WTC11 (cell line): ENCODE measurements at regions not wholly inside any gene's neighbourhood (a gene's known extent, or its start where the extent isn't known, plus 50 kb on each side); places are given as distances from the start of the nearest gene placed in this dataset.

ENCODE experiments used
- ATAC-seq: fragments of 200-7000 bp; cut with Tn5 transposase; 2 replicates; pipeline ENCODE4 v1.10.0; 2021; ENCODE audit warnings: mild to moderate bottlenecking, moderate library complexity
- CTCF ChIA-PET: fragments of 300-600 bp; sonication (Branson Sonifier 250); formaldehyde crosslinking; loops from one replicate; lab custom pipeline; 2021; ENCODE audit warnings: antibody characterized with exemption; lab: Charles Lee
- POLR2A ChIA-PET: fragments of 350-600 bp; sonication (Branson Sonifier 250); formaldehyde crosslinking; loops from one replicate; lab custom pipeline; 2021; ENCODE audit warnings: antibody characterized with exemption; lab: Charles Lee
- DNase-seq: peaks from one replicate; pipeline ENCODE4 v3.0.0; 2021; ENCODE audit warnings: low spot score
- H3K27ac Mint-ChIP-seq: 2 replicates; pipeline ENCODE4 v1.8.0; 2021; ENCODE audit warnings: mixed read lengths
- H3K27me3 Mint-ChIP-seq: 2 replicates; pipeline ENCODE4 v1.8.0; 2021; ENCODE audit warnings: low read depth, mild to moderate bottlenecking, moderate library complexity, mixed read lengths
- H3K36me3 Mint-ChIP-seq: 2 replicates; pipeline ENCODE4 v1.8.0; 2021; ENCODE audit warnings: mixed read lengths
- H3K4me1 Mint-ChIP-seq: 2 replicates; pipeline ENCODE4 v1.8.0; 2022; ENCODE audit warnings: mixed read lengths
- H3K4me3 Mint-ChIP-seq: 2 replicates; pipeline ENCODE4 v1.8.0; 2021; ENCODE audit warnings: mild to moderate bottlenecking, moderate library complexity, mixed read lengths
- H3K9me3 Mint-ChIP-seq: 2 replicates; pipeline ENCODE4 v1.8.0; 2021; ENCODE audit warnings: mixed read lengths
- ATF1 ChIP-seq: sonication (generic); formaldehyde crosslinking; IDR thresholded peaks from 2 replicates; pipeline ENCODE4 v1.8.1; 2023; ENCODE audit warnings: mild to moderate bottlenecking, moderate library complexity, missing genetic modification reagents
- CBFB ChIP-seq: sonication (generic); formaldehyde crosslinking; IDR thresholded peaks from 2 replicates; pipeline ENCODE4 v1.8.1; 2022; ENCODE audit warnings: mild to moderate bottlenecking, low read depth, missing genetic modification reagents
- CREB1 ChIP-seq: sonication (generic); formaldehyde crosslinking; IDR thresholded peaks from 2 replicates; pipeline ENCODE4 v1.8.0; 2023; ENCODE audit warnings: mild to moderate bottlenecking, missing genetic modification reagents
- CREM ChIP-seq: sonication (generic); formaldehyde crosslinking; IDR thresholded peaks from 2 replicates; pipeline ENCODE4 v1.8.1; 2022; ENCODE audit warnings: mild to moderate bottlenecking, missing genetic modification reagents, moderate library complexity
- JAZF1 ChIP-seq: fragments of 250-450 bp; sonication (Bioruptor Pico); IDR thresholded peaks from 2 replicates; pipeline ENCODE4 v1.9.0; 2021; ENCODE audit warnings: moderate library complexity, mild to moderate bottlenecking, inconsistent platforms
- KAT7 ChIP-seq: sonication (generic); formaldehyde crosslinking; IDR thresholded peaks from 2 replicates; pipeline ENCODE4 v1.8.1; 2023; ENCODE audit warnings: missing genetic modification reagents, mild to moderate bottlenecking, borderline replicate concordance
- NR3C1 ChIP-seq: sonication (generic); formaldehyde crosslinking; conservative IDR thresholded peaks from 2 replicates; pipeline ENCODE4 v1.8.1; 2023; ENCODE audit warnings: low read depth, mild to moderate bottlenecking, missing genetic modification reagents
- OVOL2 ChIP-seq: fragments of 250-450 bp; sonication (Bioruptor Pico); IDR thresholded peaks from 2 replicates; pipeline ENCODE4 v1.9.0; 2021; ENCODE audit warnings: mild to moderate bottlenecking, borderline replicate concordance
- RORB ChIP-seq: fragments of 250-450 bp; sonication (Bioruptor Pico); IDR thresholded peaks from 2 replicates; pipeline ENCODE4 v1.9.0; 2021; ENCODE audit warnings: mild to moderate bottlenecking
- SMAD4 ChIP-seq: sonication (generic); formaldehyde crosslinking; IDR thresholded peaks from 2 replicates; pipeline ENCODE4 v1.8.0; 2022; ENCODE audit warnings: mild to moderate bottlenecking, missing genetic modification reagents
- TP53 ChIP-seq: sonication (generic); formaldehyde crosslinking; IDR thresholded peaks from 2 replicates; pipeline ENCODE4 v1.8.1; 2023; ENCODE audit warnings: mild to moderate bottlenecking, missing genetic modification reagents
- ZNF138 ChIP-seq: sonication (generic); formaldehyde crosslinking; conservative IDR thresholded peaks from 2 replicates; pipeline ENCODE4 v1.8.1; 2022; ENCODE audit warnings: mild to moderate bottlenecking, moderate library complexity, missing genetic modification reagents
- ZNF317 ChIP-seq: sonication (generic); formaldehyde crosslinking; IDR thresholded peaks from 2 replicates; pipeline ENCODE4 v1.8.1; 2023; ENCODE audit warnings: low read depth, mild to moderate bottlenecking, moderate library complexity, missing genetic modification reagents, borderline replicate concordance
- TF ChIP-seq, protein P1 (sequence below): sonication (generic); formaldehyde crosslinking; IDR thresholded peaks from 2 replicates; pipeline ENCODE4 v1.8.1; 2023; ENCODE audit warnings: mild to moderate bottlenecking, missing genetic modification reagents, borderline replicate concordance
- TF ChIP-seq, protein P2 (sequence below): fragments of 250-450 bp; sonication (Bioruptor Pico); IDR thresholded peaks from 2 replicates; pipeline ENCODE4 v1.9.0; 2021; ENCODE audit warnings: moderate library complexity, mild to moderate bottlenecking, inconsistent platforms, borderline replicate concordance
- TF ChIP-seq, protein P3 (sequence below): sonication (generic); formaldehyde crosslinking; IDR thresholded peaks from 2 replicates; pipeline ENCODE4 v1.8.0; 2022; ENCODE audit warnings: mild to moderate bottlenecking, missing genetic modification reagents
- TF ChIP-seq, protein P4 (sequence below): sonication (generic); formaldehyde crosslinking; conservative IDR thresholded peaks from 2 replicates; pipeline ENCODE4 v1.8.1; 2022; ENCODE audit warnings: mild to moderate bottlenecking, missing genetic modification reagents
- TF ChIP-seq, protein P5 (sequence below): sonication (generic); formaldehyde crosslinking; IDR thresholded peaks from 2 replicates; pipeline ENCODE4 v1.8.1; 2023; ENCODE audit warnings: mild to moderate bottlenecking, missing genetic modification reagents, moderate library complexity

DNA sequence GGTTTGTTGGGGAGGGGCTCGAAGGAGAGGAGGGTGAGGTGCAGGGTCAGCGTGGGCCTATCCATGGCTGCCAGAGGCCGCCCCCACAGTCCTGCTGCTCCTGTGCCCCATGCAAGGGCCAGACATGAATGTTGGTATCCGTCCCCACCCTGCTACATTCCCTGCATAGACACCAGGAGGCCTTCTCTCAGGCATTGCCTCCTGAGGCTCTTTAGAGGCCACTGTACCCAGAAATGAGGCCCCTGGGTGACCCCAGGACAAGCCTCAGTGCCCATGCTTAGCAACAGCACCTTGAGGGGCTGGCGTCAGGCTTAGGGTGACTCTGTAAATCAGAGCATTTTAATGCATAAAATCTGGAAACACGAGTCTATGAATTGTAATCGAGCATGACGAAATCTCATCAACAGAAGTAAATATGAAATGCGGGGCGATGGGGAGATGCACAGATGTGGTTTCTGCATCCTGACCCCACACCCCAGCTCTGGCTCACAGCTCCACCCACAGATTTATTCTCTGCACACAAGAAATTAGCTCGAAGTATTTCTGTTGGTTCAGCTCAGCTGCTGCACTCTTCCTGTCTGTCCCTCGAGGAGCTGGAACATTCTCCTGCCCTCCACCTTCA, 124.0 kb upstream of the CSF3R start:
- no peaks in the 10 kb centered on the region for H3K4me1 Mint-ChIP-seq
- no peak overlapping the region for H3K27ac Mint-ChIP-seq
- DNase-seq (no peak), ATAC-seq (no peak)
- no peak overlapping the region for H3K4me3 Mint-ChIP-seq
- ChIA-PET CTCF (interaction anchor here (1.1 to 4.5 kb wide), 4 partner anchors 10 to 258 kb away, joined by 3 to 29 read pairs (median 14); no protein-coding TSS in a partner anchor), POLR2A (no interaction called here)
- H3K27me3 Mint-ChIP-seq: no peaks in the 10 kb centered on the region
- no peaks in the 10 kb centered on the region for H3K36me3 Mint-ChIP-seq
- TF ChIP-seq OVOL2 (no peak), TP53 (no peak), NR3C1 (CRISPR knock-in tag) (no peak)
- H3K9me3 Mint-ChIP-seq: no peaks in the 10 kb centered on the region

DNA sequence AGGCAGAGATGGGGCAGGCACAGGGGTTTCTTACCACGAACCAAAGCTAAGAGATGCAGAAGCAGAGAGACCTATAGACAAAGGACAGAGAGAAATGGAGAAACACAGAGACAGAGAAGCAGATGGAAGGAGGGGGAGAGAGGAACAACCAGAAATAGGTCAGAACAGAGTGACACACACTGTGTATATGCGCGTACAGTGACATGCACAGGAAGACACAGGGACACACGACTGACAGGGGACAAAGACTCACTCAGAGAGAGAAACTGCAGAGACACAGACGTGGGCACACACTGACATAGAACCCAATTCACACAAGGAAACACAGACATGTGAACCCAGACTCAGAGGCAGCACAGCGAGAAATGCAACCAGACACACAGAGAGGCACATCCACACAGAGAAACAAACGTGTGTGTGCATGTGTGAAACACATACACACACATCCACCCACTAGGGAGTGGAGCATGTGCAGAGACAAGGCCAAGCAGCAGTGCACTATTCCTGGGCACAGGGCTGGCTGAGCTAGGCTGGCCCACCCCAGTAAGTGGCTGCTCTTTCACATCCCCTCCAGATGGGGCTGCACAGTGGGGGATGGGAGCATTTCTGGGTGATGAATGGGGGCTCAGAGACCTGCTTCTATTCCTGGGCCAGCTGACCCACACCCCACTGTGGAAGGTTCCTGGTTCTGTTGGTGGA, 123.4 kb upstream of the CSF3R start:
- no peak overlapping the region for H3K27ac Mint-ChIP-seq
- ATAC-seq: no peak

DNA sequence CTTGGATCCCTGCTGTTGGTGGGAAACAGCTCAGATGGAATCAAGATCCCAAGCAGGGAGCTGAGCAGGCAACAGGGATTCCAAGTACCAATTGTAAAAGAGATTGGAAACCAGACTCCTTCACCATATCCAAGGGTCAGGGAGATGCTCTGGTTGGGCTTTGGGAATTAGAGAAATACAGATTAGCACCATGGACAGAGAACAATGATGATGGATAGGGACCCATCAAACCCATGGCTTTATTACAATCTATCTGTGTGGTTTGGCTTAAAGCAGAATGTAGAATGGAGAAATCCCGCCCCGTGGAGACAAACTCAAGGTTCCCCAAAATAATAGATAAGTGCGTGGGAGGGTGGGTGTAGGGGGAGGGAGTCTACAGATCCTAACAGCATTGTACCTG, 120.7 kb upstream of the CSF3R start:
- H3K4me1 Mint-ChIP-seq: no peaks in the 10 kb centered on the region
- no peaks in the 10 kb centered on the region for H3K36me3 Mint-ChIP-seq
- H3K27me3 Mint-ChIP-seq: no peaks in the 10 kb centered on the region; the same call in 1 of the 2 replicates
- no peak overlapping the region for H3K4me3 Mint-ChIP-seq
- CTCF ChIA-PET: no interaction called here
- H3K9me3 Mint-ChIP-seq: no peaks in the 10 kb centered on the region
- no peak for ATAC-seq
- DNase-seq: no peak
- POLR2A ChIA-PET: no interaction called here
- no peak overlapping the region for H3K27ac Mint-ChIP-seq
- TF ChIP-seq, protein P1, sequence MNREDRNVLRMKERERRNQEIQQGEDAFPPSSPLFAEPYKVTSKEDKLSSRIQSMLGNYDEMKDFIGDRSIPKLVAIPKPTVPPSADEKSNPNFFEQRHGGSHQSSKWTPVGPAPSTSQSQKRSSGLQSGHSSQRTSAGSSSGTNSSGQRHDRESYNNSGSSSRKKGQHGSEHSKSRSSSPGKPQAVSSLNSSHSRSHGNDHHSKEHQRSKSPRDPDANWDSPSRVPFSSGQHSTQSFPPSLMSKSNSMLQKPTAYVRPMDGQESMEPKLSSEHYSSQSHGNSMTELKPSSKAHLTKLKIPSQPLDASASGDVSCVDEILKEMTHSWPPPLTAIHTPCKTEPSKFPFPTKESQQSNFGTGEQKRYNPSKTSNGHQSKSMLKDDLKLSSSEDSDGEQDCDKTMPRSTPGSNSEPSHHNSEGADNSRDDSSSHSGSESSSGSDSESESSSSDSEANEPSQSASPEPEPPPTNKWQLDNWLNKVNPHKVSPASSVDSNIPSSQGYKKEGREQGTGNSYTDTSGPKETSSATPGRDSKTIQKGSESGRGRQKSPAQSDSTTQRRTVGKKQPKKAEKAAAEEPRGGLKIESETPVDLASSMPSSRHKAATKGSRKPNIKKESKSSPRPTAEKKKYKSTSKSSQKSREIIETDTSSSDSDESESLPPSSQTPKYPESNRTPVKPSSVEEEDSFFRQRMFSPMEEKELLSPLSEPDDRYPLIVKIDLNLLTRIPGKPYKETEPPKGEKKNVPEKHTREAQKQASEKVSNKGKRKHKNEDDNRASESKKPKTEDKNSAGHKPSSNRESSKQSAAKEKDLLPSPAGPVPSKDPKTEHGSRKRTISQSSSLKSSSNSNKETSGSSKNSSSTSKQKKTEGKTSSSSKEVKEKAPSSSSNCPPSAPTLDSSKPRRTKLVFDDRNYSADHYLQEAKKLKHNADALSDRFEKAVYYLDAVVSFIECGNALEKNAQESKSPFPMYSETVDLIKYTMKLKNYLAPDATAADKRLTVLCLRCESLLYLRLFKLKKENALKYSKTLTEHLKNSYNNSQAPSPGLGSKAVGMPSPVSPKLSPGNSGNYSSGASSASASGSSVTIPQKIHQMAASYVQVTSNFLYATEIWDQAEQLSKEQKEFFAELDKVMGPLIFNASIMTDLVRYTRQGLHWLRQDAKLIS (CRISPR knock-in tag): no peak
- TF ChIP-seq CREM (CRISPR knock-in tag) (no peak), JAZF1 (CRISPR knock-in tag) (no peak)

More for the DNA sequence above, 123.4 kb upstream of the CSF3R start:
- DNase-seq: no peak
- Mint-ChIP-seq H3K36me3 (no peaks in the 10 kb centered on the region), H3K27me3 (no peaks in the 10 kb centered on the region), H3K4me3 (no peak overlapping the region), H3K9me3 (no peaks in the 10 kb centered on the region), H3K4me1 (no peaks in the 10 kb centered on the region)
- ChIA-PET POLR2A (no interaction called here), CTCF (interaction anchor here (4.5 kb wide), 1 partner anchor 30 kb away, joined by 29 read pairs; no protein-coding TSS in a partner anchor)
- TF ChIP-seq CREB1 (CRISPR knock-in tag) (no peak), JAZF1 (CRISPR knock-in tag) (no peak), CBFB (CRISPR knock-in tag) (no peak), ATF1 (CRISPR knock-in tag) (no peak), SMAD4 (CRISPR knock-in tag) (no peak), RORB (CRISPR knock-in tag) (no peak), ZNF317 (no peak), KAT7 (no peak), ZNF138 (CRISPR knock-in tag) (no peak), TP53 (no peak)
- TF ChIP-seq, protein P2, sequence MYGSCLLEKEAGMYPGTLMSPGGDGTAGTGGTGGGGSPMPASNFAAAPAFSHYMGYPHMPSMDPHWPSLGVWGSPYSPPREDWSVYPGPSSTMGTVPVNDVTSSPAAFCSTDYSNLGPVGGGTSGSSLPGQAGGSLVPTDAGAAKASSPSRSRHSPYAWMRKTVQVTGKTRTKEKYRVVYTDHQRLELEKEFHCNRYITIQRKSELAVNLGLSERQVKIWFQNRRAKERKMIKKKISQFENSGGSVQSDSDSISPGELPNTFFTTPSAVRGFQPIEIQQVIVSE (CRISPR knock-in tag): no peak
- TF ChIP-seq, protein P3, sequence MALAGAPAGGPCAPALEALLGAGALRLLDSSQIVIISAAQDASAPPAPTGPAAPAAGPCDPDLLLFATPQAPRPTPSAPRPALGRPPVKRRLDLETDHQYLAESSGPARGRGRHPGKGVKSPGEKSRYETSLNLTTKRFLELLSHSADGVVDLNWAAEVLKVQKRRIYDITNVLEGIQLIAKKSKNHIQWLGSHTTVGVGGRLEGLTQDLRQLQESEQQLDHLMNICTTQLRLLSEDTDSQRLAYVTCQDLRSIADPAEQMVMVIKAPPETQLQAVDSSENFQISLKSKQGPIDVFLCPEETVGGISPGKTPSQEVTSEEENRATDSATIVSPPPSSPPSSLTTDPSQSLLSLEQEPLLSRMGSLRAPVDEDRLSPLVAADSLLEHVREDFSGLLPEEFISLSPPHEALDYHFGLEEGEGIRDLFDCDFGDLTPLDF (CRISPR knock-in tag): no peak
- TF ChIP-seq, protein P4, sequence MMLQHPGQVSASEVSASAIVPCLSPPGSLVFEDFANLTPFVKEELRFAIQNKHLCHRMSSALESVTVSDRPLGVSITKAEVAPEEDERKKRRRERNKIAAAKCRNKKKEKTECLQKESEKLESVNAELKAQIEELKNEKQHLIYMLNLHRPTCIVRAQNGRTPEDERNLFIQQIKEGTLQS (CRISPR knock-in tag): no peak
- TF ChIP-seq, protein P5, sequence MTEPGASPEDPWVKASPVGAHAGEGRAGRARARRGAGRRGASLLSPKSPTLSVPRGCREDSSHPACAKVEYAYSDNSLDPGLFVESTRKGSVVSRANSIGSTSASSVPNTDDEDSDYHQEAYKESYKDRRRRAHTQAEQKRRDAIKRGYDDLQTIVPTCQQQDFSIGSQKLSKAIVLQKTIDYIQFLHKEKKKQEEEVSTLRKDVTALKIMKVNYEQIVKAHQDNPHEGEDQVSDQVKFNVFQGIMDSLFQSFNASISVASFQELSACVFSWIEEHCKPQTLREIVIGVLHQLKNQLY (CRISPR knock-in tag): no peak
- TF ChIP-seq, protein P1 (CRISPR knock-in tag): no peak
